Endodermal cell (in vitro differentiated cells): ENCODE measurements at regions not wholly inside any gene's neighbourhood (a gene's known extent, or its start where the extent isn't known, plus 50 kb on each side); places are given as distances from the start of the nearest gene placed in this dataset.

Source experiments
- DNase-seq: peaks from one replicate; pipeline ENCODE4 v3.0.0-alpha.2; 2017
- H3K27ac ChIP-seq: 2 replicates; pipeline ENCODE4 v1.5.1; 2013; ENCODE audit warnings: mild to moderate bottlenecking, low read depth, low read length, moderate library complexity
- H3K27me3 ChIP-seq: 2 replicates; pipeline ENCODE4 v1.6.1; 2013; ENCODE audit warnings: mild to moderate bottlenecking, low read length, moderate library complexity; ENCODE audit not compliant: insufficient read depth, control insufficient read depth, poor library complexity, severe bottlenecking
- H3K36me3 ChIP-seq: 2 replicates; pipeline ENCODE4 v1.7.0; 2013; ENCODE audit warnings: mild to moderate bottlenecking, low read length, moderate library complexity; ENCODE audit not compliant: control insufficient read depth, insufficient read depth
- H3K4me1 ChIP-seq: one replicate; pipeline ENCODE4 v1.7.0; 2013; ENCODE audit warnings: low read length; ENCODE audit not compliant: control insufficient read depth, insufficient read depth
- H3K4me3 ChIP-seq: 2 replicates; pipeline ENCODE4 v1.5.1; 2013; ENCODE audit warnings: mild to moderate bottlenecking, low read length, moderate library complexity
- H3K9ac ChIP-seq: 2 replicates; pipeline ENCODE4 v1.6.1; 2013; ENCODE audit warnings: mild to moderate bottlenecking, low read length, moderate library complexity; ENCODE audit not compliant: poor library complexity, severe bottlenecking; ENCODE audit errors: extremely low read depth
- H3K9me3 ChIP-seq: 2 replicates; pipeline ENCODE4 v1.6.1; 2013; ENCODE audit warnings: mild to moderate bottlenecking, low read length, moderate library complexity; ENCODE audit not compliant: control insufficient read depth
- H3K27ac Mint-ChIP-seq: 2 replicates; pipeline ENCODE4 v1.8.0; 2020; ENCODE audit warnings: mixed read lengths
- H3K27me3 Mint-ChIP-seq: 2 replicates; pipeline ENCODE4 v1.8.0; 2021; ENCODE audit warnings: mild to moderate bottlenecking, mixed read lengths; ENCODE audit not compliant: insufficient read depth
- H3K36me3 Mint-ChIP-seq: 2 replicates; pipeline ENCODE4 v1.8.0; 2020; ENCODE audit warnings: low read depth, mixed read lengths
- H3K4me1 Mint-ChIP-seq: 2 replicates; pipeline ENCODE4 v1.8.0; 2020; ENCODE audit warnings: mixed read lengths
- H3K4me3 Mint-ChIP-seq: 2 replicates; pipeline ENCODE4 v1.8.0; 2020; ENCODE audit warnings: mild to moderate bottlenecking, moderate library complexity, mixed read lengths
- H3K9me3 Mint-ChIP-seq: 2 replicates; pipeline ENCODE4 v1.8.0; 2020; ENCODE audit warnings: mild to moderate bottlenecking, mixed read lengths
- CTCF ChIP-seq: fragments of 200-600 bp; sonication (generic); conservative IDR thresholded peaks from 2 replicates; pipeline ENCODE4 v1.5.0; 2021; ENCODE audit warnings: antibody characterized with exemption, mild to moderate bottlenecking
- WGBS, 2 experiments: methylation state at CpG; one replicate each; pipeline versions ENCODE4 v1.1.5 to v1.1.7; 2013; ENCODE audit warnings: missing lambda C conversion rate in 2 of 2, mixed read lengths in 1 of 2; ENCODE audit not compliant: insufficient coverage in 1 of 2, insufficient read length in 1 of 2; 5-methylcytosine and 5-hydroxymethylcytosine counted together

- peaks cover 15% of the 10 kb centered on the region for H3K9me3 Mint-ChIP-seq
- Histone ChIP-seq H3K9me3 (peaks cover 7% of the 10 kb centered on the region), H3K4me3 (no peak overlapping the region), H3K27ac (no peak overlapping the region), H3K4me1 (no peaks in the 10 kb centered on the region), H3K27me3 (no peaks in the 10 kb centered on the region), H3K9ac (no peak overlapping the region), H3K36me3 (no peaks in the 10 kb centered on the region)
- TF ChIP-seq CTCF = no peak
- peaks cover 4% of the 10 kb centered on the region for H3K36me3 Mint-ChIP-seq
- no peak overlapping the region for H3K4me3 Mint-ChIP-seq
- H3K27ac Mint-ChIP-seq = no peak overlapping the region
- no peak for DNase-seq
- H3K27me3 Mint-ChIP-seq = peaks cover 2% of the 10 kb centered on the region
- H3K4me1 Mint-ChIP-seq = peaks cover 23% of the 10 kb centered on the region
Measured at GRCh38 chr9:78400496-78400895, 103.6 kb downstream of the PSAT1 start.

- H3K4me3 Mint-ChIP-seq = no peak overlapping the region
Measured at GRCh38 chr9:78405461-78405860, 108.5 kb downstream of the PSAT1 start.

GRCh38 chr9:78406146-78406545 is 109.2 kb downstream of the PSAT1 start:
- H3K27ac ChIP-seq = no peak overlapping the region
- peaks cover 5% of the 10 kb centered on the region for H3K36me3 Mint-ChIP-seq
- H3K27me3 ChIP-seq = no peaks in the 10 kb centered on the region
- H3K4me3 ChIP-seq = no peak overlapping the region
- 90% methylated on average over 1 of the region's 1 CpG; no CpG with 5 or more reads in 1 of the 2 experiments for WGBS, 2 experiments
- H3K4me3 Mint-ChIP-seq = no peak overlapping the region
- no peaks in the 10 kb centered on the region for H3K4me1 ChIP-seq
- no peak overlapping the region for H3K9ac ChIP-seq
- H3K4me1 Mint-ChIP-seq = peaks cover 17% of the 10 kb centered on the region
- no peak for DNase-seq
- H3K27ac Mint-ChIP-seq = no peak overlapping the region
- peaks cover 11% of the 10 kb centered on the region for H3K9me3 Mint-ChIP-seq
- H3K36me3 ChIP-seq = no peaks in the 10 kb centered on the region
- H3K9me3 ChIP-seq = no peaks in the 10 kb centered on the region
- TF ChIP-seq CTCF = no peak
- H3K27me3 Mint-ChIP-seq = no peaks in the 10 kb centered on the region

More at GRCh38 chr9:78405461-78405860, 108.5 kb downstream of the PSAT1 start:
- H3K4me1 Mint-ChIP-seq = peaks cover 17% of the 10 kb centered on the region
- no peaks in the 10 kb centered on the region for H3K36me3 ChIP-seq
- no peaks in the 10 kb centered on the region for H3K27me3 ChIP-seq
- peaks cover 11% of the 10 kb centered on the region for H3K9me3 Mint-ChIP-seq
- WGBS, 2 experiments = 94 to 95% methylated on average over 2 to 3 of the region's 3 CpGs
- H3K27ac Mint-ChIP-seq = no peak overlapping the region
- DNase-seq = no peak
- H3K27me3 Mint-ChIP-seq = no peaks in the 10 kb centered on the region
- no peak for TF ChIP-seq CTCF
- no peaks in the 10 kb centered on the region for H3K4me1 ChIP-seq
- H3K4me3 ChIP-seq = no peak overlapping the region
- no peaks in the 10 kb centered on the region for H3K9me3 ChIP-seq
- no peak overlapping the region for H3K27ac ChIP-seq
- no peak overlapping the region for H3K9ac ChIP-seq
- H3K36me3 Mint-ChIP-seq = peaks cover 2% of the 10 kb centered on the region
